Stimulated activated naive CD4-positive, alpha-beta T cell (primary cell): ENCODE measurements at regions not wholly inside any gene's neighbourhood (a gene's known extent, or its start where the extent isn't known, plus 50 kb on each side); places are given as distances from the start of the nearest gene placed in this dataset.

Source experiments
- DNase-seq, 6 experiments: peaks; one replicate each; lab custom pipeline; 2025; lab: John Stamatoyannopoulos, UW

DNA sequence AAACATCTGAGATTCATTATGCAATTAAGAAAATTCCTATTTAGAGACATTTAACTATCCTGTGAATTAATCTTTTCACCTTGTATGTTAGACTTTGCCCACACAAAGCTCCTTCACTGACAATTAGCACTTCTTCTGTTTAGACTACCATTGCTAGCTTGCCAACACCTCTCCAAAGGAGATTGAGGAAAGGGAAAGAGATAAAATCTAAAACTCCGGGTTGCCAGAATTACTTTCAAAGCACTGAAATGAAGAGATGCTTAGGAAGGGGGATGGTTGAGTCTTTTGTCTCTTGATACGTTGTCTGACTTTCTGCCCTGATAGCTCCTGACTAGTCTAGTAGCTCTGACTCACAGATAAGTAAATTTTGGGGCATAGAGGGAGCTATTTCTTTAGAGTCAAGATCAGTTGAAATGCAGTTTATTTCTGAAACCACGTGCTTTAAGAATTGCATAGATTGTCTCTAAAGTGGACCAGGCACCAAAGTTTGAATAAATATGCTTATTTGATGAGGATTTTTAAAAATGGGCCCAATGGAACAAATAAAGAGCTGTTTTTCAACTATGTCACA is 74.1 kb upstream of the DSEL start:
- DNase-seq, result no peak

DNA sequence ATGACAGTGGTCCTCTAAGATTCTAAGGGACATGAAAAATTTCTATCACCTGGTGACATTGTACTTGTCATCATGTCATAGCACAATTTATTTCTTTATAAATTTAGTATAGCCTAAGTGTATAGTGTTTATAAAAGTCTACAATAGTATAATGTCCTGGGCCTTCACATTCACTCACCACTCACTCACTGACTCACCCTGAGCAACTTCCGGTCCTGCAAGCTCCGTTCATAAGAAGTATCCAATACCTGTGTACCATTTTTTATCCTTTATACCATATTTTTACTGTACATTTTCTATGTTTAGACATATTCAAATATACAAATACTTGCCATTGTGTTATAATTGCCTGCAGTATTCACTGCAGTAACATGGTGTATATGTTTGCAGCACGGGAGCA is 72.8 kb upstream of the DSEL start:
- no peak for DNase-seq

DNA sequence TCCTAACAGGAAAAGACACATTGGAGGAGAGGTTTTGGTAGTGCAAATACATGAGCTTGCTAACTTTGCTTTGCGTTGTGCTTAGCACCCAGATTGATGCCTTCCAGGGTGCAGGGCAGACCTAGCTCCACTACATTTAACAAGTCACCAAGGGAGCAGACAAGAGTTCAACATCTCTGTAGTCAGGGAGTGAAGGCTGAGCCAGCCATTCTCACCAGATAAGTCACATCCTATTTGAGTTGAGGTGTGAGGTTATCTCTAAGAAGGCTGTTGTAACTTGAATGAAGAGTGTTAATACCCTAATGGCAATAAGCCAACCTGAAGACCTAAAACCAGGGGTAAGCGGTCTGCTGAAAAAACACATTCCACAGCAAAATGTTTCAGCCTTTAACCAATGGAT is 69.6 kb upstream of the DSEL start:
- no peak for DNase-seq

DNA sequence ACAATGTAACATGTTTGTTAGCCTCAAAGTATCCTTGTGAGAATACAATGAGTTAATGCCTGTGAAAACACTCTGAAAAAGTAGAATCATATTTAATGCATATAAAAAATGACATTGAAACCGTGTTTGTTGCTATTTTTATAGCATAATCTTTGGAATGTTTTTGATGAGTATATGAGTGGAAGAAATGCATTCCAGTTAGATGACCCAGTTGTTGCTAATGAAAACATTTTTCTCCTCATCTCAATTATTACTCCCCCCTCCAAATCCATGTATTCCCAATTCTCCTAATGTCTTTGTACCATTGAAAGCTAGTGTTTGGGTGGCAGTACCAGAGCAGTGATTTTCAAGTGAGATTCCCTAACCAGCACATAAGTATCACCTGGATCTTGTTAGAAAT is 67.1 kb upstream of the DSEL start:
- DNase-seq, result no peak

DNA sequence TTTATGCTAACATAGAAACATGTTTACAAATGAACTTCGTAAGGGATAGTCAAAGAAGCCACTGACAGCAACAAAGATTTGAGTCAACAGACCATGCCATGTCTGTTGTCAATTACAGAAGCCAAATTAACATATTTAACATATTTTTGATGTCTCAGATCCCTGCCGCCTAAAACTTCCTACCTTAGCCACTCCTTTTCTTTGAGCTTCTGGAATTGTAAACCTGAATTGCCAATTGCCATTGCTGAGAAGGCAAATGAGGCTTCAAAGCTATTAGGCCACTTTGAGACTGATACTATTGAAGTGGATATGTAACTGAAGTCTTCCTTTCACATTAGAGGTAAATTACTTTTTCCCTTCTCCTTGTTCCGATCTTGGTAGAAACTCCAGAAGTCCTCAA is 66.0 kb upstream of the DSEL start:
- DNase-seq, result no peak

DNA sequence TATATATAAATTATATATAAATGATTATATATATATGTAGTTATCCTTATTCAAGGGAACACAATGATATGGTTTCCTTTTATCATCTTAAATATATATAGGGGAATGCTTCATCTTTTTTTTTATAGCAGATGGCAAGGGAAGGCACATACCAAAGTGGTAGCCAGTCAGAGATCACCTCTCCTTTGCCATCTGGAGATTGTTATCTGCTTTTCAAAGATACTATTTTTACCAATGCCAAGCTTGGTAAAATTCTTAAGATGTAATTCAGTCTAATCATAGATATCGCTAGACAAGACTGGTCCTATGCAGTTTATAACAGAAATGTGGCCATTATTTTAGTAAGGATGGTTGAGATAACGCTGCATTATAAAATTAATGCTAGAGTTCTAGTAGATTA is 64.7 kb upstream of the DSEL start:
- DNase-seq, result no peak

DNA sequence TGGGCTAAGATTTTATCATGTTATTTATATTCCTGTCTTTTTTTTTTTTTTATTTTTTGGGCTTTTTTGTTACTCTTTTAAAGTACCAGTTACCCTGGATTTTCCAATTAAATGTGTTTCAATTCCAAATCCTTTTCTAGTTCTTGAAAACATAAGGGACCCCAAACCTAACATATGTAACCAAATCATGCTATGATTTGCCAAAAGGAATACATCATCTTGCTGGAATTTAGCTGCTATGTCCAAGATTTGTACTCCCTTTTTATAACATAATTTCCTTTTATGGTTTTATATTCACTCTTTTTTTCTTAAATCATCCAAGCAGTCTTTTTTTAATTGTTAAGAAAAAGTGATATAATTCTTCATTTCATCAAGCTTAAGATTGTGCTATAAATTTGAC is 60.9 kb upstream of the DSEL start:
- no peak for DNase-seq

DNA sequence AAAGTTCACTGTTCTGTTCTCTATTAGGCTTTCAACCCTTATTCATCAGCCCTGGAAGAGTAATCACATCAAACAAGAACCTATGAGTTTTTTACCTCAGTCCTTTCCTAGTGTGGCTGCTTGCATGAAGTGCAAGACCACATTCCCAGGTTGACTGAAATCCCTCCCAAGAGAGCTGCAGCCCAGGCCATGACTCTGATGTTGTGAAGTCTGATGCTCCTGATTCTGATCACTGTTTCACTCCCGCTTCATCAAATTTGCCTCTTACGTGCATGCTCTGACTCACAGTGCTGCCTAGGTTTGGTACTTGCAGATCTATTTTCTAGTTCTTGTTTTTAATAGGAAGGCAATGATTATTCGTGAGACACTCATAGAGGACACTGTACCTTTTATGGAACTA is 58.2 kb upstream of the DSEL start:
- no peak for DNase-seq

DNA sequence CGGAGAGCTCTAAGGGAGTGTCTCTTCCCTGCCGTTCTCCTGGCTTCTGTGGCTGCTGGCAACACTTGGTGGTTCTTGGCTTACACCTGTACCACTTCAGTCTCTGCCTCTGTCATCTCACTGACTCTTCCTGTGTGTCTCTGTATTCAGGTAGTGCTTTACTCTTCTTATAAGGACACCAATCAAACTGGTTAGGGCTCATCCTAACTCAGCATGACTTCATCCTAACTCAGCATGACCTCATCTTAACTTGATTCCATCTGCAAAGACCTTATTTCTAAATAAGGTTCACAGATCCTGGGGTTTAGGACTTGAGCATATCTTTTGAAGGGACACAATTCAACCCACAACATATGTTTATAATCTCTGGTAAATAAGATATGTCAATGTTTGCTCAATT is 51.6 kb upstream of the DSEL start:
- DNase-seq, result no peak
